NK-92 (cell line): ENCODE measurements at regions not wholly inside any gene's neighbourhood (a gene's known extent, or its start where the extent isn't known, plus 50 kb on each side); places are given as distances from the start of the nearest gene placed in this dataset.

ENCODE experiments used
- DNase-seq: peaks from one replicate; lab custom pipeline; 2025; ENCODE audit not compliant: unreplicated experiment; lab: John Stamatoyannopoulos, UW

DNA sequence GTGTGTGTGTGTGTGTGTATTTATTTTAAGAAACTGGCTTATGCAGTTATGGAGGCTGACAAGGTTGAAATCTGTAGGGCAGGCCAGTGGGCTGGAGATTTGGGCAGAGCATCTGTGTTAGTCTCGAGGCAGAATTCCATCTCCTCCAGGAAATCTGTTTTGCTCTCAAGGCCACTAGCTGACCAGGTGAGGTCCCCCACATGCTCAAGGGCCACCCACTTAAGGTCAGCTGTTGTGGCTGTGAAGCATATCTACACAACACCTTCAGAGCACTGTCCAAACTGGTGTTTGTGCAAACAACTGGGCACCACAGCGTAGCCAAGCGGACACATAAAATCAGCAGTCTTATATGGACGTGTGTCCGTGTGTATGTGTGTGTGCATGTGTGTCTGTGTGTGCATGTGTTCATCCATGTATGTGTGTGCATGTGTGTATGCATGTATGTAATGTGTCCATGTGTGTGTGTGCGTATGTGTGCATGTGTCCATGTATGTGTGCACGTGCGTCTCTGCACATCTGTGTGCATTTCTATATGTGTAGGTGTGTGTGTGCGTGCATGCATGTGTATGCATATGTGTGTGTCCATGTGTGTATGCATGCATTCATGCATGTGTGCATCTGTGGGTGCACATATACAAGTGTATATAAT lies 400.9 kb downstream of the BRD1 start:
- no peak for DNase-seq

DNA sequence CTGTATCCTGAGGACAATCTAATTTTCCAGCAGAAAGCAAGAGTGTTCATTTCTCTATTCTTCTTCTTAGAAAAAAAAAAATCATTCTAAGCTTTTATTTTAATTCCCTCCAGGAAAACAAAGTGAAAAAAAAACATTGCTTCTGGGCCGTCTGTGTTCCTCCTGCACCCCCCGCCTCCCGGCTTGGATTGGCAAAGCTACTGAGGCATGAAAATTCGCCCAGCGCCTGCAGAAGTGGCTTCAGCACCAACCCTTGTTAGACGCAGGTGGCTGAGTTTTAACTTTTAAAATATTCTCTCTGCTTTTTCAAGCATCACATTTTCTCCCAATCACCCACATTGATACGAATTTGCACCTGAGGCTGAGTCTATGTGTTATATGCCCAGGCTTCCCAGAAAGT lies 401.6 kb downstream of the BRD1 start:
- no peak for DNase-seq

DNA sequence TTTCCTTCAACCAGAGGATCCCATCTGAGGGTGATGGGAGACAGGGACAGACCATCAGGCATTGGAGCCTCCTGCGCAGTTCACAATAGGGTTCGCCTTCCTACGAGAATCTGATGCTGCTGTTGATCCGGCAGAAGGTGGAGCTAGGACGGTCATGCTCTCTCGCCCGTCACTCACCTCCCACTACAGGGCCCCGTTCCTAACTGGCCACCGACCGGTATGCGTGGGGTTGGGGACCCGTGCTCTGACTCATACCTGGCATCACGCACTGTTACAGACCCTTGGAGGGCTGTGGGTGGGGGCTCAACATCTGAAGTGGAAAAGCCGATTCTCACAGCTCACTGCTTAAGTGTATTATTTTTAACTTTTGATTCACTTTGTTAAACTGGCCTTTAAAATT lies 402.3 kb downstream of the BRD1 start:
- DNase-seq: no peak

DNA sequence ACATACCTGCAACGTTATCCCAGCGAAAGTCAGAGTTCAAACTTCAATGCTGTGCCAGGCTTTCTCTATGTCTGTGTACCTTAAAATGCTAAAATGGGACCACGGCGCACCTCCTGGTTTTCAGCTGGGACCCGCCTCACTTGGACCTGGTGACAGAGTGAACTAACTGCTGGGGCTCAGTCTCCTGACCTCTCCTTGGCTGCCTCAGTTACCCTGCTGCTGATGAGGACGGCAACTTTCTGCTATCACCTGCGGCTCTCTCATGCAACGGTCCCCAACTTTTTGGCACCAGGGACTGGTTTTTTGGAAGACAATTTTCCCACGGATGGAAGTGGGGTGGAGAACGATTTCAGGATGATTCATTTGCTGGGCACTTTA lies 402.8 kb downstream of the BRD1 start:
- DNase-seq: no peak

DNA sequence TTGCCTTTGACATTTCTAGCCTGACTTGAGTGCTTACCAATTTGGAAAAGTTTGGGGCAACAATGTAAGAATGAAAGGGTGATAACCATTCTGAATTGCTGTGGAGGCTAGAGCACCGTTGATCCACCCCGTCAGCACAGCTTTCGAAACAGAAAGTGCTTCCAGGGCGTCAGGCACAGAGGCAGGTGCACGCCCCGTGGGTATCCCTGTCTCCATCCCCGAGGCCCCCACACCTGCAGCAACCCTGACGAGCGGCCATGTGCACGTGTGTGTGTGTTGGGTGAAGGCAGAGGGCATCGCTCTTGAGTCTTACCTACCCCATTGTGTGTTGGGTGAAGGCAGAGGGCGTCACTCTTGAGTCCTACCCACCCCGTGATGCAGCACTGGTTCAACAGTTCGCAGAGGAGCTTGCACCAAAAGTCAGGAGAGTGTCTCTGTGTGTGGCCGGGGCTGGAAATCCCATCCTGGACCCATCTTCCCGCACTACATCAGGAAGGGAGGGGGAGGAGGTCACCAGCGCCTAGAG lies 404.5 kb downstream of the BRD1 start:
- no peak for DNase-seq

DNA sequence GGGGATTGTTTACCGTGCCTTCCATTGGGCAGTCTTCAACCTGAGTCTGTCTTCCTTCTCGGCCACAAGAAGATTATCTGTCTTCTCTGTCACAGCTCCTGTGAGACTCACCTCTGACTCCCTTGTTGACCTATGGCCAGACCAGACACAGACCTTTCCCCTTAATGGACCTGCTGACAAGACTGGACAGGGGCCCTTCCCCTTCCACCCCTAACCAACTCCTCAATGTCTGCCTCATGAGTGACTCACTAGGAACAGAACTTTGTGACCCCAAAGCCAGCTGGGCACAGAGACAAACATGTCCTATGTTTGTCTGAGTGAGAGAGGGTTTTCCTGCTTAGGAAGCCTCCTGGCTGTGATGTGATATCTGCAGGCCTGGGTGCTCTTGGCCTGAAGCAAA lies 405.0 kb downstream of the BRD1 start:
- DNase-seq: no peak

DNA sequence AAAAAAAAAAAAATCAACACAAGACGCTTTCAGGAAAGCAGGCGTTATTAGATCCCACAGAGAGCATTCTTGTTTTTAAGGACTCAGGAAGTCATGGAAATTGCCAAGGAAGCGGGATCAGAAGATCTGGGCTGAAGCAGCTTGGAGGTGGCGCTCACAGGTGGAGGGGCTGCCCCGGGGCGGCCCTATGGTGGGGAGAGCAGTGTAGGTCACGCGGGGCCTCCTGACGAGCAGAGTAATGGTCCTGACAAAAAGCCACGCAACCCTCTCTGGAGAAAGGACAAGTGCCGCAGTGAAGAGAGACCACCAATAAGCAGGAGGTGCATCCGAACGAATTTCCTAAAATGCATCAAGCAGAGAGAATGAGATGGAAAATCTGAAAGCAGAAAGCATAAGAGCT lies 407.0 kb downstream of the BRD1 start:
- DNase-seq: no peak

DNA sequence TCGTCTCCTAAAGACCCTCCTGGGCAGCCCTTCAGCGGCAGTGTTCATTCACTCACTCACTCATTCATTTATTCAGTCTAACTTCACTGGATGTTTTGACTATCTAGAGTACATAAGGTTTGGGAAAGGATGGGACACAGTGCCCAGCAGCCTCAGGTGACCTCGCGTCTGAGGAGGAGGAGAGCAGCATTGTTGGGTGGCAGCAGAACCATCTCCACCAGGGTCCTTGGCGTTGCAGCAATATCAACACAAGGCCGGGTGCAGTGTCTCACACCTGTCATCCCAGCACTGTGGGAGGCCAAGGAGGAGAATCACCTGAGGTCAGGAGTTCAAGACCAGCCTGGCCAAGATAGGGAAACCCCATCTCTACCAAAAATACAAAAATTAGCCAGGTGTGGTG lies 408.0 kb downstream of the BRD1 start:
- DNase-seq: no peak

DNA sequence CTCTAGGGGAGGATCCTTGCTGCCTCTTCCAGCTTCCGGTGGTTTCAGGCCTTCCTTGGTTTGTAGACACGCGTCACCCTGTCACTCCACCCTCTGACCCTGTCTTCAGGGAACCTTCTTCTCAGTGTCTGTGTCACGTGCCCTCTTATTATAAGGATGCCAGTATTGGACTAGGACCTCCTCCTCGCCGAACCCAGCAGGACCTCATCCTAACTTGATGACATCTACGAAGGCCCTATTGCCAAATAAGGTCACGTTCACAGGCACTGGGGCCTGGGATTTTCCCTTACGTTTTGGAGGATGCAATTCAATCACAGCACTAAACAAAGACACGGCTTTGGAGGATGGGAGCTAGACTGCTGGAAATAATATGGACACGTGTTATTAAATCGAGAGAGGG lies 408.7 kb downstream of the BRD1 start:
- no peak for DNase-seq

DNA sequence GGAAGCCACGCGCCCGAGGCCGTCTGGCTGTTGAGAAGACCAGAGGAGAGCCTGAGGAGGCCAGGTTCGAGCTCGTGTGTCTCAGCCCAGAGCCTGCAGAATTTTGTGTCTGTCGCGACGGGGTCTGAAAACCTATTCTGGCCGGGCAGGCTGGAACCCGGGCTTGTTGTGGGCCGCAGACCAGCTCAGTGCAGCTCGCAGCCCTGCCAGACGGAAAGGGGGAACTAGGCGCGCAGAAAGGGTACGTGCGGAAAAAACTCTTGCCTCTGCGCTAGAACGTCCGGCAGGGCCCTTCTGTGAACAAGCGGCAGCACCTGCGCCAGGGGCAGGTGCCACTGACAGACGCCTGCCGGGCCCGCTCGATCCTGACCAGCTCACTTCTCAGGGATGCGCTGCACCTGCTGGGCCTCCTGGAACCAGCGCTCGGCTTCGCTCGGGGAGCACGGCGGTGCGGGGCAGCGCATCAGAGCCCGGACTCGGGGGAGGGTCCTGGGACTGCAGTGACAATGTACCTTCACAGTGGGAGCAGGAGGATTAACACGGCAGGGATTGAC lies 409.3 kb downstream of the BRD1 start:
- no peak for DNase-seq

DNA sequence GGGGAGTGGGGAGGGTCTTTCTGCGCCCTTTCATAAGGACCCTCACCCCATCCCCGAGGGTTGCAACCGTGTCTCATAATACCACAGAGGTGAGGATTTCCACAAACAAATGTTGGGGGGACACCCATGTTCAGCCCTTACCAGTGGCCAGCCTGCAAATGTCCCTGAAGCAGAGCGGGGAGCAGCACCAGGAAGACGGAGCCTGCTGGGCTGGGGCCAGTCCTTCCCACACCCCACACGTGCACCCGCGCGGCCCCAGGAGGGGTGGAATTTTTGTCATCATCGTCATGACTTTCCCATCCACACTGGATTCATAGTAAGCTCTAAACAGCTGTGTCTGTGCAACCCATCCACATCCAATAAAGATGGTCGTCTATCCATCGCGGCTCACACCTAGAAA lies 409.8 kb downstream of the BRD1 start:
- no peak for DNase-seq

DNA sequence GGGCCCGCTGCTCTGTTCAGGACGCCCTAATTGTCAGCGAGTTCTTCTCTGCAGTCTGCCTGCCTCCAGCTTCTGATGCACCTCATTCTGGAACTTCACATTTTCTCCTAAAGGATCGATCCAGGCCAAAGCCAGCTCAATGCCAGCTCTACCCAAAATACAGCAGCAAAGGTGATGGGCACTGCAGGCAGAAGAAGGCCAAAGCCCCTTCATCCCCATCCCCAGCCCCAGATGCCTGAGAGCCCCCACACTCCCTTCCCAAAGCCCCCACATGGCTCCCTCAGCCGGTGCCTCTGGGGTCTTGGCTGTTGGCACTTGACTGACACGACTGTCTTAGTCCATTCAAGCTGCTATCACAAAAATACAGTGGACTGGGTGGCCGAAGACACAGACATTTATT lies 410.3 kb downstream of the BRD1 start:
- no peak for DNase-seq

DNA sequence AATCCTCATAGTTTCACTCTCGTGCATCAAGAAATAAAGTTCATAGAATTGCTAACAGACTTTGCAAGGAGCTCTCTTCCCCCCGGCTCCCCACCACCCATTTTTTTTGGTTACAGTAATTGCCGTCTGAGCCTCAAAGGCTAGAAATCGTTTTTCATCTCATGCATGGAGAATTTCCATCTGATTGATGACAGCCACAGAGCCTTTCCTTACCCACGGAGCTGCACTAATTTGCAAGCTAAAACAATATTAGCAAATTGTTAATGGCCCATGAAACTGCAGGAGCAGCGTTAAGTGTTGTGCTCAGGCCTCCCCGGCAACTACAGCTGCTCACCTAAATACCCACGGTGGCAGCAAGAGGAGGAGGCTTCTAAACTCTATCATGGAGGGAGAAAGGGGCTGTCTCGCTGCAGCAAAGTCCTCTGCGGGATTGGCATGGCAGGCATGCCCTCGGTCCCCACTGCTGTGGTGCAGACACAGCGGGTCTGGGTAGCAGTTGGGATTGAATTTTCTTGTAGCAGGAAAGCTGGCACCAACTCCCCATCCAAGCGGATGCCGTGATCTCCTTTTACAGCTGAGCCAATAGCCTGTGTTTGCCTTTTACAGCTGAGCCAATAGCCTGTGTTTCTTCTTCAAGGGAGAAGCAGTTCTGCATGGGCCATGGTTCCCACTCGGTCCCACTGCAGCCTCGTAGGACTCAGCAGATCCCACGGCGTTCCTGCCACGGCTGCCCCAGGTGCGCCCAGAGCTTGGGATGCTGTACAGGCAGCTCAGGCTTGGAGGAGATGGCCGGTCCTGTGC lies 412.3 kb downstream of the BRD1 start:
- DNase-seq: no peak

DNA sequence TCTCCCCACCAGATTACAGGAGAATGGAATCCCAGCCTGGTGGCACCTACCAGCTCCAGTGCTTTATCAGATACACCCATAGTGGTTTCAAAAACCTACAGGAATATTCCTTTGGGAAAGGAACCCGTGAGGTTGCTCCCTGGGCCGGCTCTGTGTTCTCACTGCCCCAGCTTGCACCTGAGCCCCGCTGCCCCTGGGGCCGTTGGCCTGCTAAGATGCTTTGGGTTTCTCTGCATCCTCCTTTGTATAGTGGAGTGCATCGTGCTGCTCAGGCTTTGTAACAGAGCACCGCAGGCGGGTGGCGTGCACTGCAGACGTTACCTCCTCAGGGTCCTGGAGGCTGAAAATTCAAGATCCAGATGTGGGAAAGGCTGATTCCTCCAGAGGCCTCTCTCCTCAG lies 414.1 kb downstream of the BRD1 start:
- no peak for DNase-seq

DNA sequence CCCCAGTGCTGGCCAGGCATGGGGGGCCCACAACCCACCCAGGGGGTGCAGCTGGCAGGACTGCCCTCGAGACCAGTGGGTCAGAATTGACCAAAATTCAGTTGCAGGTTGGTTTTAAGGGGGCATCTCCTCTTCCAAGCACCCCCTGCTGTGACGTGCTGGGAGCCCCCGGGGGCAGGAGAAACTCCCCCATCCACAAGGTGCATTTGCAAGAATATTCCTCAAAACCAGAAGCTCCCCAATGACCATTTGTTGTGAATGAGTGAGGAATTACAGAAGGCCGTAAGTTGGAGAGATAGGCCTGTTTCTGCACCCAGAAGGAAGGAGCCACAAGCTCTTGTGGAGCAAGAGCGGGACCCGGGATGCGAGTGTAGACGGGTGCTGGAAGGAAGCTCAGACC lies 414.5 kb downstream of the BRD1 start:
- DNase-seq: no peak

DNA sequence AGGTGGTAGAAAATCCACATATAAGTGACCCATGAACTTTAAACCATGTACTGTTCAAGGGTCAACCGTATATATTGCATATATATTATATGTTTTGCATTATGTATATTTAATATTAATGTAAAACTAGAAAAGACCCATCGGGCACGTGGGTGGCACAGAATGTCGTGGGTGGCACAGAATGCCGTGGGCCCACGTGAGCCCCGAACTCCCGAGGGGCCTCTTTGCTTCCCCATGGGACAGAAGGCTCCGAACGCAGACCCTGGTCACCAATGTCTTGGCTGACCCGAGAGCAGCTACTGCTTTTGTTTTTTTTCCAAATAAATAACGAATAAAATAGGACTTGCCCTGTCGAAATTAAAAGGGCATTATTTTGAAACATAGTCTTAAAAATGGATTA lies 415.4 kb downstream of the BRD1 start:
- no peak for DNase-seq

DNA sequence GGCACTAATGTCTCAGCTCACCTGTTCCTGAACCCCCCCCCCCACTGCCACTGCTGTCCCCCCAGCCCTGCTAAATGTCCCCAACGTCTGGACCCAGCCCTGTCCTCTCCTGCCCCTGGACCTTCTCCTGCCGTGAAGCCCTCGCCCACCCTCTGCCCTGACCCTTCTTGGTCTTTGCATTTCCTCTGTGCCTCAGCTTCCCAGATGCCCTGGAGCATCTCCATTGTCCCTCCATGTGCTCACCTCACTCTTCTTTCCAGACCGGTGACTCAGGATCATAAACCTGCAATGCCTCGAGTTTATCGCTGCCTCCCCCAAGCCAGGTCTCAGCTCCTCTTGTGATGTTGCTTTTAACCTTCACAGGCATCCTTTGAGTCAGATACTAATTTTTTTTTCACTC lies 416.4 kb downstream of the BRD1 start:
- DNase-seq: no peak

DNA sequence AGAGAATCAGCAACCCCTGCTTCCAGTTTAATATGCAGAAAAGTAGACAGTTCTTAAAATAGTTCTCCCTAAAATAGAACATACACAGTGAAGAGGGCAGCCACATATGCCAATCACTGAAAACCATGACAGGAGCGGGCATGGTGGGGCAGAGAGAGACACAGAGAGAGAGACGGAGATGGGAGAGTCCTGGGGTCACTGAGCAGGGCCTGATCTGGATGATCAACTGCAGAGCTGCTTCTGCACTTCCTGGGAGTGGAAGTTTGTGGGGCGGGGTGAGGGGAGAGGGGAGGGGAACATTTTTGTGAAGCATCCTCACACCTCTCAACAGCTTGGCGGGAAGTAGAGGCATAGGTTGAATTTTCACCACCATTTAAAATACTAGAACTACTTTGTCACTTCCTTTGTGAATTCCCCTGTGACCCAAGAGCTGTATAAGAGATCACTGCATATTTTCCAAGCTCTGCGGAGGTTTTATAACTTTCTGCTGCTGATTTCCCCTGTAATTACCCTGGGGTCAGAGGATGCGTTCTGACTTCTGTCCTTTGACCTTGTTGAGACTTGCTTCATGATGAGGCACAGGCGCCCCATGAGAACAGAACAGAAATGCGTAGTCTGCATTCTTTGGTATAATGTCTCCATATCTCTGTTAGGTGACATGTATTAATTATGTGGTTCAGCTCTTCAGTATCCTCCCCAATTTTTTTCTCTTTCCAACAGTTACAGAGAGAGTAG lies 419.4 kb downstream of the BRD1 start:
- DNase-seq: no peak

DNA sequence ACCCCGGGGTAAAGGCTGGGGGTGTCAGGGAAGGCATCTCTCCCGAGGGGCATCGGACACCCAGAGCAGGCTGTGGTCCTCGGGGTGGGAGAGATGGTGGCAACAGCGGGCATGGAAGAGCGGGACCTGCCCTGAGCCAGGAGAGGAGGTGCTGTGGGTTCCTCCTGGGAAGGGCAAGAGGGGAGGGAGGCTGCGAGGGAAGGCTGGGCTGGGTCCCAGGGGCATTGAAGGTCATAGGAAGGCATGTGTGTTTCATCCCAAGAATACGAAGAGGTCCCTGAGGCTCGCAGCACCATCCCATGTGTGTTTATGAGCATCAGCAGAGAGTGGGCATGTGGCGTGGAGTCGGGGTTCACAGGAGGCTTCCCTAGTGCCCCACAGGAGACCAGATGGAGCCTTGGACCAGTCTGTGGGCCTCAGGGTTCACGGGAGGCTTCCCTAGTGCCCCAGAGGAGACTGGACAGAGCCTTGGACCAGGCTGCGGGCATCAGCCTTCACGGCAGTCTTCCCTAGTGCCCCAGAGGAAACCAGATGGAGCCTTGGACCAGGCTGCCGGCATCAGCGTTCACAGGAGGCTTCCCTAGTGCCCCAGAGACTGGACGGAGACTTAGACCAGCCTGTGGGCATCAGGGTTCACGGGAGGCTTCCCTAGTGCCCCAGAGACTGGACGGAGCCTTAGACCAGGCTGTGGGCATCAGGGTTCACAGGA lies 420.6 kb downstream of the BRD1 start:
- no peak for DNase-seq

DNA sequence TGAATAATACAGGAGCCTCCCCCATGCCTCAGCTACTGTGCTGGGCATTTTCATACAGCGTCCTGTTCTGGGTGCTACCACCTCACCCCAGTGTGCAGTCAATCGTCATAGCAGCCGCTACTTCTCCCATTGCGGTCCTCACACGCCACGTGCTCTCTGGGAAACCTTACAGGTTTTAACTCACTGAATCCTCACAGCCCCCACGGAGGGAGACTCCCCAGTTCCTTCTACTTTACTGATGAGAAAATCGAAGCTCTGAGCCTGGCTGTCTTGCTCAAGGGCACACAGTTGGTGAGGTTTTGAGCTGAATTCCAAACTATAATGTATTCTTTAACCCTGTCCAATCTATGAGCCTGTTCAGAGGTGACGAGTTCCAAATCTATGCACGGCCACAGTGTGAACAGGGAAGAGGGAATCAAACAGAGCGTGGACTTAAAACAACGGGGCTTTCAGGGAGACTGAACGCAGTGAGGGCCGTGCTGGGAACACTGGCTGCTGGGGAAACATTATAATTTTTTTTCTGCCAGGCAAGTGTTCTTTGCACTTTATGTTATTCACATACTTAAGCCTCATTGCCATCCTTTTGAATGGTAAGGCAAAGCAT lies 421.5 kb downstream of the BRD1 start:
- no peak for DNase-seq

DNA sequence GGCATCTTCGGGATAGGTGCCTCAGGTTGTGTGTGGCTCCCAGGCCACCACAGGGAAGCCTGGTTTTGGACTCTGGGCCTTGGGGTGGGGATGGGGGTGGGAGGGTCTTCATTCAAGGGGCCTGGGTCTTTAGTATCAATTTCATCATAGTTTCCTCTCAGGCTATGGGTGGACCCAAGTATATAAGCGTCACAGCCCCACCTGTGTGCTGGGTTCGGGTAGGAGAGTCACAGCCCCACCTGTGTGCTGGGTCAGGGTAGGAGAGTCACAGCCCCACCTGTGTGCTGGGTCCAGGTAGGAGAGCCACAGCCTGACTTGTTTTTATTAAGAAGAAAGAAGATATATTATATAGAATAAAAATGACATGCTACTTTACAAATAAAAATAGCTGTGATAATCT lies 422.1 kb downstream of the BRD1 start:
- DNase-seq: no peak
